GM19328 (cell line): ENCODE measurements at regions not wholly inside any gene's neighbourhood (a gene's known extent, or its start where the extent isn't known, plus 50 kb on each side); places are given as distances from the start of the nearest gene placed in this dataset.

Source experiments
- ATAC-seq: cut with Tn5 transposase; IDR thresholded peaks from one replicate; pipeline ENCODE4 v1.9.1; 2021; ENCODE audit warnings: mild to moderate bottlenecking, moderate library complexity; ENCODE audit not compliant: unreplicated experiment

- no peak for ATAC-seq
Measured at GRCh38 chrX:39206399-39207145, 405.3 kb downstream of the MID1IP1 start.

- no peak for ATAC-seq
Measured at GRCh38 chrX:39211501-39211900, 410.2 kb downstream of the MID1IP1 start.

- ATAC-seq: no peak
Measured at GRCh38 chrX:39212456-39212855, 411.2 kb downstream of the MID1IP1 start.

- ATAC-seq: no peak
Measured at GRCh38 chrX:39214387-39215126, 413.3 kb downstream of the MID1IP1 start.

- ATAC-seq: no peak
Measured at GRCh38 chrX:39220952-39221351, 419.7 kb downstream of the MID1IP1 start.

- no peak for ATAC-seq
Measured at GRCh38 chrX:39222346-39223113, 421.3 kb downstream of the MID1IP1 start.

GRCh38 chrX:39226251-39226650 is 425.0 kb downstream of the MID1IP1 start:
- no peak for ATAC-seq

GRCh38 chrX:39227371-39227770 is 426.1 kb downstream of the MID1IP1 start:
- ATAC-seq: no peak

- no peak for ATAC-seq
Measured at GRCh38 chrX:39238006-39238405, 436.7 kb downstream of the MID1IP1 start.

- ATAC-seq: no peak
Measured at GRCh38 chrX:39242187-39242586, 440.9 kb downstream of the MID1IP1 start.

GRCh38 chrX:39244147-39244546 is 442.9 kb downstream of the MID1IP1 start:
- no peak for ATAC-seq

GRCh38 chrX:39245024-39245423 is 443.8 kb downstream of the MID1IP1 start:
- no peak for ATAC-seq

GRCh38 chrX:39247536-39247935 is 446.3 kb downstream of the MID1IP1 start:
- ATAC-seq: no peak

GRCh38 chrX:39248330-39248729 is 447.1 kb downstream of the MID1IP1 start:
- ATAC-seq: no peak

GRCh38 chrX:39249999-39250398 is 448.7 kb downstream of the MID1IP1 start:
- ATAC-seq: no peak

GRCh38 chrX:39251995-39252394 is 450.7 kb downstream of the MID1IP1 start:
- ATAC-seq: no peak

GRCh38 chrX:39253551-39253950 is 452.3 kb downstream of the MID1IP1 start:
- no peak for ATAC-seq

GRCh38 chrX:39258331-39258730 is 457.1 kb downstream of the MID1IP1 start:
- ATAC-seq: no peak

GRCh38 chrX:39260965-39261364 is 459.7 kb downstream of the MID1IP1 start:
- ATAC-seq: no peak

GRCh38 chrX:39261446-39262147 is 460.3 kb downstream of the MID1IP1 start:
- ATAC-seq: no peak

- no peak for ATAC-seq
Measured at GRCh38 chrX:39262641-39263040, 461.4 kb downstream of the MID1IP1 start.
